ENCODE measurements at regions not wholly inside any gene's neighbourhood (a gene's known extent, or its start where the extent isn't known, plus 50 kb on each side); places are given as distances from the start of the nearest gene placed in this dataset.

DNA sequence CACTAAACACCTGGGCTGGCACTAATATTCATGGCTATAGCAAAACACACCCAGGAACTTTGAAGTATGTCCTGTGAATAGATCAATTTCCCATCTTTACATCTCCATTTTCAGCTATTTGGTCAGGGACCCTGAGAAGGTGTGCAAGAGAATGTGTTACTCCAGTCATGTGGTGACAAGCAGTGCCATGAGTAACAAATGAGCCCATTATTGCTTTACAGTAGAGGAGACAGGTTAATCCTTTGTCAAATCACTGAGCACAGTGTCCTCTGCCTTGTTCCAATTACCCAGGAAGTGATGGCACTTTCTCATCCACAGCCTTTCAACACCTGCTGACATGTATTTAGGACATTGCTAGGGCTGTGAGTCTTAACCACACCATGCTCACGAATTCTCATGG, 664.8 kb upstream of the API5 start:
- H3K4me1 Mint-ChIP-seq (ENCODE audit: low read depth, unreplicated experiment), result no peaks in the 10 kb centered on the region
- no TSS peak for BruUV-seq (replicated peaks)
- H3K27me3 Mint-ChIP-seq (ENCODE audit: unreplicated experiment), result no peaks in the 10 kb centered on the region
- H3K9me3 Mint-ChIP-seq (ENCODE audit: low read depth, unreplicated experiment), result peaks cover 22% of the 10 kb centered on the region
- intact Hi-C loops (cut with micrococcal nuclease; ENCODE audit: unreplicated experiment), result no loop called here
- DNase-seq, result no peak
- no peaks in the 10 kb centered on the region for H3K36me3 Mint-ChIP-seq (ENCODE audit: insufficient read depth, unreplicated experiment)
- CTCF ChIA-PET, result no interaction called here
- no peak overlapping the region for H3K27ac Mint-ChIP-seq (ENCODE audit: unreplicated experiment)
- no peak overlapping the region for H3K4me3 Mint-ChIP-seq (ENCODE audit: low read depth, unreplicated experiment)
- TF ChIP-seq, protein P1, sequence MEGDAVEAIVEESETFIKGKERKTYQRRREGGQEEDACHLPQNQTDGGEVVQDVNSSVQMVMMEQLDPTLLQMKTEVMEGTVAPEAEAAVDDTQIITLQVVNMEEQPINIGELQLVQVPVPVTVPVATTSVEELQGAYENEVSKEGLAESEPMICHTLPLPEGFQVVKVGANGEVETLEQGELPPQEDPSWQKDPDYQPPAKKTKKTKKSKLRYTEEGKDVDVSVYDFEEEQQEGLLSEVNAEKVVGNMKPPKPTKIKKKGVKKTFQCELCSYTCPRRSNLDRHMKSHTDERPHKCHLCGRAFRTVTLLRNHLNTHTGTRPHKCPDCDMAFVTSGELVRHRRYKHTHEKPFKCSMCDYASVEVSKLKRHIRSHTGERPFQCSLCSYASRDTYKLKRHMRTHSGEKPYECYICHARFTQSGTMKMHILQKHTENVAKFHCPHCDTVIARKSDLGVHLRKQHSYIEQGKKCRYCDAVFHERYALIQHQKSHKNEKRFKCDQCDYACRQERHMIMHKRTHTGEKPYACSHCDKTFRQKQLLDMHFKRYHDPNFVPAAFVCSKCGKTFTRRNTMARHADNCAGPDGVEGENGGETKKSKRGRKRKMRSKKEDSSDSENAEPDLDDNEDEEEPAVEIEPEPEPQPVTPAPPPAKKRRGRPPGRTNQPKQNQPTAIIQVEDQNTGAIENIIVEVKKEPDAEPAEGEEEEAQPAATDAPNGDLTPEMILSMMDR (IDR thresholded peaks at IDR 0.05; ENCODE audit: unreplicated experiment), result no peak

DNA sequence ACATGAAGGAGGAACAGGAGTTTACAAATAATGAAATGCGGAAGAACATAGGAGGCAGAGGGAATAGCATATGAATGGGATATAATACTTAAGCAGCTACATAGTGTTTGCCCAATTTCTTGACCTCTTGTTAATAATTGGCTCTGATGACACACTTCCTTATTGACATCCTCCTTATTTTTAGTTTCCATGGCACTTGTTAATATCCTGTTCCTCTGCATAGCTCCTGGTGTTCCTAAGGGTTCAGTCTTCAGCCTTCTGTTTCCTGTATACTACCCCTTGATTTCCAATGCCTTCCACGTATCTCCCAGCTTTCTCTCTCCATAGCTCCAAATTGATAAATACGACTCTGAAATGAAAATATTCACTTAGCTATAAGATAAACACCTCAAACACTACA, 663.8 kb upstream of the API5 start:
- CTCF ChIA-PET, result no interaction called here
- H3K9me3 Mint-ChIP-seq (ENCODE audit: low read depth, unreplicated experiment), result peaks cover 22% of the 10 kb centered on the region
- no TSS peak for BruUV-seq (replicated peaks)
- DNase-seq, result no peak
- TF ChIP-seq, protein P1 (IDR thresholded peaks at IDR 0.05; ENCODE audit: unreplicated experiment), result no peak
- H3K4me3 Mint-ChIP-seq (ENCODE audit: low read depth, unreplicated experiment), result no peak overlapping the region
- H3K36me3 Mint-ChIP-seq (ENCODE audit: insufficient read depth, unreplicated experiment), result no peaks in the 10 kb centered on the region
- no peak overlapping the region for H3K27ac Mint-ChIP-seq (ENCODE audit: unreplicated experiment)
- no peaks in the 10 kb centered on the region for H3K27me3 Mint-ChIP-seq (ENCODE audit: unreplicated experiment)
- no peaks in the 10 kb centered on the region for H3K4me1 Mint-ChIP-seq (ENCODE audit: low read depth, unreplicated experiment)
- intact Hi-C loops (cut with micrococcal nuclease; ENCODE audit: unreplicated experiment), result no loop called here

DNA sequence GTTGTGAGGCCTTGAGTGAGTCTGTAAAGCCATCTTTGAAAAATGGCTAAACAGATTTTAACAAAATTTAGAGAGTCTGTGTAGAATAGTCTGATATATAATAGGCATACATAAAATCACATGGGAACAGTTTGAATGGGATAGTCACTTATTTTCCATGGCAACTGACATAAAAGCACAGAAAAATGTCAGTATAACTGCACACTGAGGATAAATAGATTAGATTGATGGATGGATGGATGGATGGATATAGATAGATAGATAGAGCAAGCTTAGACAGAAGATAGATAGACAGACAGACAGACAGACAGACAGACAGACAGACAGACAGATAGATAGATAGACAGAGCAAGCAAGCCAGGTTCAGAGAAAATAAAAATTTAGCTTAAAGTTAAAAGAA, 660.2 kb upstream of the API5 start:
- no peaks in the 10 kb centered on the region for H3K36me3 Mint-ChIP-seq (ENCODE audit: insufficient read depth, unreplicated experiment)
- no TSS peak for BruUV-seq (replicated peaks)
- no peaks in the 10 kb centered on the region for H3K4me1 Mint-ChIP-seq (ENCODE audit: low read depth, unreplicated experiment)
- intact Hi-C loops (cut with micrococcal nuclease; ENCODE audit: unreplicated experiment), result no loop called here
- no peak for DNase-seq
- no peak overlapping the region for H3K4me3 Mint-ChIP-seq (ENCODE audit: low read depth, unreplicated experiment)
- TF ChIP-seq, protein P1 (IDR thresholded peaks at IDR 0.05; ENCODE audit: unreplicated experiment), result no peak
- no peak overlapping the region for H3K27ac Mint-ChIP-seq (ENCODE audit: unreplicated experiment)
- CTCF ChIA-PET, result no interaction called here
- no peaks in the 10 kb centered on the region for H3K27me3 Mint-ChIP-seq (ENCODE audit: unreplicated experiment)
- peaks cover 19% of the 10 kb centered on the region for H3K9me3 Mint-ChIP-seq (ENCODE audit: low read depth, unreplicated experiment)

DNA sequence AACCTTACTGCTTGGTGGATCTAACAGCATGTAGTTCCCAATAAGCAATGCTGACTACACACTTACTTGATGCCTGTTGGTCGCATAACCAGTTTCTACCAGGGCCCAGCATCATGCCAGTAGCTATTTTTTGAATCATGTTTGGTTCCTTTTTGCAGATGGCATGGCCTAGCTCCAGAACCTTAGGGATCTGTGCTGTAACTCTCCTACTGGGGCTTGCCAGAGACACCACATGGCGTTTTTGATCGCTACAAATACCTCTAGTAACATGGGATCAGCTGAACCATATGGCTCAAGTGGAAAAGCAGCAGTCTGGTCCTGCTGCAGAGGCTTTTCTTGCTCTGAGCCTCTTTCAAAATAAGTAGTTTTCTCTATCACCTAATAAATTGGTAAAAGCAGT, 654.6 kb upstream of the API5 start:
- no peak for DNase-seq
- Mint-ChIP-seq H3K4me3 (ENCODE audit: low read depth, unreplicated experiment) (no peak overlapping the region), H3K9me3 (ENCODE audit: low read depth, unreplicated experiment) (peaks cover 17% of the 10 kb centered on the region), H3K4me1 (ENCODE audit: low read depth, unreplicated experiment) (no peaks in the 10 kb centered on the region), H3K27me3 (ENCODE audit: unreplicated experiment) (no peaks in the 10 kb centered on the region), H3K36me3 (ENCODE audit: insufficient read depth, unreplicated experiment) (no peaks in the 10 kb centered on the region), H3K27ac (ENCODE audit: unreplicated experiment) (no peak overlapping the region)
- intact Hi-C loops (cut with micrococcal nuclease; ENCODE audit: unreplicated experiment), result no loop called here
- CTCF ChIA-PET, result no interaction called here
- no TSS peak for BruUV-seq (replicated peaks)
- TF ChIP-seq, protein P1 (IDR thresholded peaks at IDR 0.05; ENCODE audit: unreplicated experiment), result no peak

DNA sequence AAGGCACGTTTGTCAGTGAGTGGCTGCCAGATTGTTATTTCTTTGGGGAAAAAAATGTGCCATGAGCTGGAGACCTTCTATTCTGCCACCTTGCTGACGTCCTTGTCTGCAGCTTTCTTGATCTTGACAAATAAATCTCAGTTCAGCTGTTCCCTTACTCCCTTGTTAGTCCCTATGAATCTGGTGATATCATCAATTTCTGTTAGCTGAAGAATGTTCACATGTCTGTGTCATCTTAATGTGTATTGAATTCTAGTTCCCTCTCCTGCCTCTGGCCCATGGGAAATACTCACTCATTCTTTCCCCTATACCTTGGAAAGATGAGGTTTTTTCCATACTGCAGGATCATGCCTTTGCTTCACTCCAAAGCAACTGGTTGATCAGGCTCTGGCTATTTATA, 649.9 kb upstream of the API5 start:
- no peak for DNase-seq
- Mint-ChIP-seq H3K27ac (ENCODE audit: unreplicated experiment) (no peak overlapping the region), H3K4me1 (ENCODE audit: low read depth, unreplicated experiment) (no peaks in the 10 kb centered on the region), H3K36me3 (ENCODE audit: insufficient read depth, unreplicated experiment) (no peaks in the 10 kb centered on the region), H3K27me3 (ENCODE audit: unreplicated experiment) (no peaks in the 10 kb centered on the region), H3K4me3 (ENCODE audit: low read depth, unreplicated experiment) (no peak overlapping the region), H3K9me3 (ENCODE audit: low read depth, unreplicated experiment) (peaks cover 22% of the 10 kb centered on the region)
- BruUV-seq (replicated peaks), result no TSS peak
- intact Hi-C loops (cut with micrococcal nuclease; ENCODE audit: unreplicated experiment), result no loop called here
- CTCF ChIA-PET, result no interaction called here
- TF ChIP-seq, protein P1 (IDR thresholded peaks at IDR 0.05; ENCODE audit: unreplicated experiment), result no peak
